Testis (tissue), 2 donors: ENCODE measurements at regions not wholly inside any gene's neighbourhood (a gene's known extent, or its start where the extent isn't known, plus 50 kb on each side); places are given as distances from the start of the nearest gene placed in this dataset.

Source experiments
- POLR2A ChIP-seq: fragments of 450-650 bp; IDR thresholded peaks from one replicate; pipeline ENCODE4 v1.6.1; 2017; ENCODE audit warnings: antibody characterized with exemption, mild to moderate bottlenecking, moderate library complexity
- TF ChIP-seq, protein P1 (sequence below), 3 experiments: fragments of 450-650 bp in 2 of 3; fragments of 200-600 bp in 1 of 3; sonication (generic) in 1 of 3; IDR thresholded peaks; one replicate each; pipeline ENCODE4 v1.5.1; 2016 to 2019; ENCODE audit warnings: antibody characterized with exemption in 3 of 3, mild to moderate bottlenecking in 2 of 3, moderate library complexity in 1 of 3

DNA sequence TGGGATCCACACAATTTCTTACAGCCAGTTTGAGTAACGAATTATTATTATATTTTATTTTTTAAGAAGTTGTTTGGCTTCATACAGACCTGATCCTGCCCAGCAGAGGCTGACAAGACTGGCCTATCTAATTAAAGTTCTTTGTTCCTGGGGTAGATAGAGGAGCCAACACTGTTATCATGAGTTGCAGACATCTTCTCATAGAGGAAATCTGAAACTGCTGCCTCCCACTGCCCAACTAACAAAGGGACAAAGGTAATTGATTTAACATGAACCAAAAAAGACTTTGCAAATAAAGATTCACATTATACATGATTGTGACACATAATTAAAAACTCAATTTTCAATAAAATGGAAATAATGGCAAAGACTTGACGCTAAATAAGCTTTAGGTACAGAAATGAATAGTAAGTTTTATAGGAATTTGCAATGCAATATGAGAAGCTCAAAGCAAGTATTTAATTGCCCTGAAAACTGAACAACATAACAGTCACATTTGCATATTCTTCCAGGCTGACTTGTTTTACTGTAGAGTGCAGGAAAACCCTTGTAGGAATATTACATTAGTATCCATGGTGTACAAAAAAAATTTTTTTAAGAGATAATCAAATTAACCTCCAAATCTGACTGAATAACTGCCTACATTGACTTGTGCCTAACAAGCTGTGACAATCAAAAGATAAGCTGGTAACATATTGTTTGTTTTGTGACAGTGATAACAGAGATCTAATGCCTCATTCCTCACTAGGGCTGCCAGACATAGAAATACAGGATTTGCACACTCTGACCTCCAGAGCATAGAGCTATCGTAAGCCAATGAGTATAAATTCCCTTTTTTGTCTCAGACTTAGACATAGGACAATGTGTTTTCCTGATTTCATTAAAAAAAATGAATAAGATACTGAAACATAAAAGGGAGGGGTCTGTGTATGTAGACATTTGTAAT, 273.2 kb downstream of the MFSD1 start:
- TF ChIP-seq, protein P1, sequence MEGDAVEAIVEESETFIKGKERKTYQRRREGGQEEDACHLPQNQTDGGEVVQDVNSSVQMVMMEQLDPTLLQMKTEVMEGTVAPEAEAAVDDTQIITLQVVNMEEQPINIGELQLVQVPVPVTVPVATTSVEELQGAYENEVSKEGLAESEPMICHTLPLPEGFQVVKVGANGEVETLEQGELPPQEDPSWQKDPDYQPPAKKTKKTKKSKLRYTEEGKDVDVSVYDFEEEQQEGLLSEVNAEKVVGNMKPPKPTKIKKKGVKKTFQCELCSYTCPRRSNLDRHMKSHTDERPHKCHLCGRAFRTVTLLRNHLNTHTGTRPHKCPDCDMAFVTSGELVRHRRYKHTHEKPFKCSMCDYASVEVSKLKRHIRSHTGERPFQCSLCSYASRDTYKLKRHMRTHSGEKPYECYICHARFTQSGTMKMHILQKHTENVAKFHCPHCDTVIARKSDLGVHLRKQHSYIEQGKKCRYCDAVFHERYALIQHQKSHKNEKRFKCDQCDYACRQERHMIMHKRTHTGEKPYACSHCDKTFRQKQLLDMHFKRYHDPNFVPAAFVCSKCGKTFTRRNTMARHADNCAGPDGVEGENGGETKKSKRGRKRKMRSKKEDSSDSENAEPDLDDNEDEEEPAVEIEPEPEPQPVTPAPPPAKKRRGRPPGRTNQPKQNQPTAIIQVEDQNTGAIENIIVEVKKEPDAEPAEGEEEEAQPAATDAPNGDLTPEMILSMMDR (IDR thresholded peaks at IDR 0.05), result no peak
- no peak for TF ChIP-seq POLR2A
